Activated T-cell treated with anti-CD3 and anti-CD28 coated beads, Interleukin-2, amount 50 U/mL, for 72 hours (primary cell): ENCODE measurements at regions not wholly inside any gene's neighbourhood (a gene's known extent, or its start where the extent isn't known, plus 50 kb on each side); places are given as distances from the start of the nearest gene placed in this dataset.

Experiments used
- ATAC-seq, 2 donors: fragments of 150-1000 bp; cut with Tn5 transposase; replicated peaks in 1 of 2; 2 replicates each; pipeline ENCODE4 v1.10.0; 2021; ENCODE audit warnings: moderate library complexity in 2 of 2, mild to moderate bottlenecking in 1 of 2
- DNase-seq, 2 donors: peaks; one replicate each; pipeline ENCODE4 v3.0.0; 2021 to 2022; ENCODE audit warnings: mixed read lengths in 1 of 2
- H3K27ac Mint-ChIP-seq: one replicate; pipeline ENCODE4 v1.8.0; 2022; ENCODE audit warnings: mild to moderate bottlenecking, moderate library complexity, mixed read lengths
- H3K27me3 Mint-ChIP-seq: one replicate; pipeline ENCODE4 v1.8.0; 2022; ENCODE audit warnings: low read depth, mixed read lengths
- H3K36me3 Mint-ChIP-seq, 2 donors: one replicate each; pipeline ENCODE4 v1.8.0; 2022; ENCODE audit warnings: mixed read lengths in 2 of 2, mild to moderate bottlenecking in 1 of 2; ENCODE audit not compliant: insufficient read depth in 2 of 2
- H3K4me1 Mint-ChIP-seq: one replicate; pipeline ENCODE4 v1.8.0; 2022; ENCODE audit warnings: low read depth, mixed read lengths
- H3K4me3 Mint-ChIP-seq, 2 donors: one replicate each; pipeline ENCODE4 v1.8.0; 2022; ENCODE audit warnings: mild to moderate bottlenecking in 2 of 2, mixed read lengths in 2 of 2, moderate library complexity in 2 of 2
- H3K9me3 Mint-ChIP-seq, 2 donors: one replicate each; pipeline ENCODE4 v1.8.0; 2022; ENCODE audit warnings: mixed read lengths in 2 of 2

DNA sequence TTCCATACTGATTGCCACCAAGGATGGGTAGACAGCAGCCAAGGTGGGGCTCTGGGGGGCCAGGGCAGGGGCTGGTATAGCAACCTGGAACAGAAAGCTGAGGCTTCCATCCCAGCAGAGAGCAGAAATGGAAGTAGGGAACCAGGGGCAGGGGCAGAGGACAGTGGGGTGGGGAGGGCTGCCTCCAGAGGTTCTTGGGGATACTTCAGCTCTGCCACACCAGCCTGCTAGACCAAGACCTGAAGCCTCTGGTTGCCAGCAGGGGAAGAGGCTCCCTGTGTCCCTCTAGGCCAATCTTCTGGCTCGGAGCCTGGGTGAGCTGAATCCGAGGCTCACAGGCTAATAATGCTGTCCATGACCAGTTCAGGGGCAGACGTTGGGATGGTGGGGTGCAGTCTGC, 329.0 kb downstream of the DYSF start:
- H3K4me1 Mint-ChIP-seq, result no peaks in the 10 kb centered on the region
- no peak overlapping the region for H3K4me3 Mint-ChIP-seq
- H3K9me3 Mint-ChIP-seq, result no peaks in the 10 kb centered on the region
- ATAC-seq (no peak), DNase-seq (no peak)
- peaks cover 7% of the 10 kb centered on the region for H3K27me3 Mint-ChIP-seq
- H3K36me3 Mint-ChIP-seq, result no peaks in the 10 kb centered on the region
- no peak overlapping the region for H3K27ac Mint-ChIP-seq

GRCh38 chr2:71781695-71782228, 328.4 kb downstream of the DYSF start:
- Mint-ChIP-seq H3K4me3 (no peak overlapping the region), H3K9me3 (no peaks in the 10 kb centered on the region), H3K4me1 (no peaks in the 10 kb centered on the region), H3K27ac (no peak overlapping the region), H3K36me3 (no peaks in the 10 kb centered on the region), H3K27me3 (peaks cover 7% of the 10 kb centered on the region)
- ATAC-seq, result no peak
- DNase-seq, result no peak

GRCh38 chr2:71780162-71780561, 326.8 kb downstream of the DYSF start:
- ATAC-seq (no peak), DNase-seq (no peak)
- Mint-ChIP-seq H3K27me3 (peaks cover 7% of the 10 kb centered on the region), H3K9me3 (no peaks in the 10 kb centered on the region), H3K4me3 (no peak overlapping the region), H3K4me1 (no peaks in the 10 kb centered on the region), H3K27ac (no peak overlapping the region), H3K36me3 (no peaks in the 10 kb centered on the region)

- Mint-ChIP-seq H3K27me3 (peaks cover 7% of the 10 kb centered on the region), H3K9me3 (no peaks in the 10 kb centered on the region), H3K4me3 (no peak overlapping the region), H3K4me1 (no peaks in the 10 kb centered on the region), H3K36me3 (no peaks in the 10 kb centered on the region), H3K27ac (no peak overlapping the region)
- ATAC-seq (no peak), DNase-seq (no peak)
Measured at GRCh38 chr2:71779774-71780105, 326.4 kb downstream of the DYSF start.

GRCh38 chr2:71778936-71779773, 325.8 kb downstream of the DYSF start:
- no peak for ATAC-seq
- H3K4me1 Mint-ChIP-seq, result no peaks in the 10 kb centered on the region
- no peaks in the 10 kb centered on the region for H3K36me3 Mint-ChIP-seq
- H3K9me3 Mint-ChIP-seq, result no peaks in the 10 kb centered on the region
- H3K27me3 Mint-ChIP-seq, result peaks cover 7% of the 10 kb centered on the region
- no peak overlapping the region for H3K27ac Mint-ChIP-seq
- no peak for DNase-seq
- no peak overlapping the region for H3K4me3 Mint-ChIP-seq

GRCh38 chr2:71778514-71778913, 325.2 kb downstream of the DYSF start:
- H3K27ac Mint-ChIP-seq, result no peak overlapping the region
- no peaks in the 10 kb centered on the region for H3K4me1 Mint-ChIP-seq
- no peaks in the 10 kb centered on the region for H3K9me3 Mint-ChIP-seq
- no peaks in the 10 kb centered on the region for H3K36me3 Mint-ChIP-seq
- H3K27me3 Mint-ChIP-seq, result peaks cover 7% of the 10 kb centered on the region
- DNase-seq, result no peak
- ATAC-seq, result no peak
- H3K4me3 Mint-ChIP-seq, result no peak overlapping the region

GRCh38 chr2:71777946-71778345, 324.6 kb downstream of the DYSF start:
- DNase-seq (no peak), ATAC-seq (no peak)
- H3K4me1 Mint-ChIP-seq, result no peaks in the 10 kb centered on the region
- H3K36me3 Mint-ChIP-seq, result no peaks in the 10 kb centered on the region
- no peaks in the 10 kb centered on the region for H3K9me3 Mint-ChIP-seq
- H3K27me3 Mint-ChIP-seq, result peaks cover 7% of the 10 kb centered on the region
- no peak overlapping the region for H3K4me3 Mint-ChIP-seq
- H3K27ac Mint-ChIP-seq, result no peak overlapping the region

- Mint-ChIP-seq H3K4me1 (no peaks in the 10 kb centered on the region), H3K27me3 (peaks cover 7% of the 10 kb centered on the region), H3K4me3 (no peak overlapping the region), H3K27ac (no peak overlapping the region), H3K36me3 (no peaks in the 10 kb centered on the region), H3K9me3 (no peaks in the 10 kb centered on the region)
- ATAC-seq, result no peak
- no peak for DNase-seq
Measured at GRCh38 chr2:71776227-71776626, 322.9 kb downstream of the DYSF start.

GRCh38 chr2:71773218-71773617, 319.9 kb downstream of the DYSF start:
- ATAC-seq, result no peak
- Mint-ChIP-seq H3K36me3 (no peaks in the 10 kb centered on the region), H3K27me3 (no peaks in the 10 kb centered on the region), H3K4me3 (no peak overlapping the region), H3K27ac (no peak overlapping the region), H3K9me3 (peaks cover 0 to 2% of the 10 kb centered on the region in 2 donors), H3K4me1 (no peaks in the 10 kb centered on the region)
- DNase-seq, result no peak

DNA sequence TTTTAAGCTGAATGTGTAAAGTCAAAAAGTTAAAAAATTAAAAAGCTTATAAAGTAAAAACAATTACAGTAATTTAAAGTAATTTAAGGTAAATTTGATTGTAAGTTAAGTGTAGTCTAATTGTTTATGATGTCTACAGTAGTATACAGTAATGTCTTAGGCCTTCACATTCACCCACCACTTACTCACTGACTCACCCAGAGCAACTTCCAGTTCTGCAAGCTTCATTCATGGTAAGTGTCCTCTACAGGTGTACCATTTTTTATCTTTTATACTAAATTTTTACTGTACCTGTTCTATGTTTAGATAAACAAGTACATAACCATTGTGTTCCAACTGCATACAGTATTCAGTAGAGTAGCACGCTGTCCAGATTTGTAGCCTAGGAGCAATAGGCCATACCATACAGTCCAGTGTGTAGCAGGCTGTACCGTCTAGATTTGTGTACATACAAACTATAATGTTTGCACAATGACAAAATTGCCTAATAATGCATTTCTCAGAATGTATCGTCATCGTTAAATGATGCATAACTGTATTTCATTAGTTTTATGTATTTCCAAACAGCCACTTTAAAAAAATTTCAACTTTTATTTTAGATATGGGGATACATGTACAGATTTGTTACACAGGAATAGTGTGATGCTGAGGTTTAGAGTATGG, 319.3 kb downstream of the DYSF start:
- DNase-seq (no peak), ATAC-seq (no peak)
- Mint-ChIP-seq H3K4me3 (no peak overlapping the region), H3K4me1 (no peaks in the 10 kb centered on the region), H3K36me3 (no peaks in the 10 kb centered on the region), H3K27me3 (no peaks in the 10 kb centered on the region), H3K27ac (no peak overlapping the region), H3K9me3 (peaks cover 0 to 2% of the 10 kb centered on the region in 2 donors)

DNA sequence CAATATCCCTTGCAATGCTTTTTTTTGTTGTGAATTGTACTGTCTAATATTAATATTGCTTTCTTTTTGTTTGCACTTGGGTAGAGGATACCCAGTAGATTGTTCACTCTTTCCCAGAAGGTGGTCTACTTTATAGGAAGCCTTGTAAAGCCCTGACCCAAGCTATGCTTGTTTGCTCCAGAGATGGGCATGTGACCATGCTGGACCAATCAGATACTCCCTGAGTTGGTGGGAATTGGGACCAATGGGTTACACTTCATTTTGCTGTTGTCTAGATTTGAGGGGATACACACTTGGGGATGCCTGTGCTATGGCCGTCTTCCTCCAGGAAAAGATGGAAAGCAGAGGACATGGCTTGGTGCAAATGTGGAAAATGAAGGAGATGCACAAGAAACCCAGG, 314.3 kb downstream of the DYSF start:
- H3K4me3 Mint-ChIP-seq, result no peak overlapping the region

DNA sequence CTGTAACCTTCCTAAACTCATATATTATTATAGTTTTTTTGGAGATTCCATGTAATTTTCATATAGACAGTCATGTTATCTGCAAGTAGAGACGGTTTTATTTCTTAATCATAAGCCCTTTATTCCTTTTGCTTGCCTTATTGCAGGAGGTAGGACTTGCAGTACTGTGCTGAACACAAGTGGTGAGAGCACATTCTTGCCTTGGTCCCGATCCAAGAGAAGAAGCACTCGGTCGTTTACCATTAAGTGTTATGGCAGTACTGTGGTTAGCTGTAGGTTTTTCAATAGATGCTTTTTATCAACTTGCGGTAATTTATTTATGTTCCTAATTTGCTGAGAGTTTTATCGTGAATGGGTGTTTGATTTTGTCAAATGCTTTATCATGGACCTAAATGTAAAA, 305.7 kb downstream of the DYSF start:
- Mint-ChIP-seq H3K9me3 (no peaks in the 10 kb centered on the region), H3K36me3 (no peaks in the 10 kb centered on the region), H3K27me3 (peaks cover 13% of the 10 kb centered on the region), H3K4me3 (no peak overlapping the region), H3K4me1 (no peaks in the 10 kb centered on the region), H3K27ac (no peak overlapping the region)
- ATAC-seq (no peak), DNase-seq (no peak)

More for the DNA sequence above, 314.3 kb downstream of the DYSF start:
- H3K4me1 Mint-ChIP-seq, result no peaks in the 10 kb centered on the region
- ATAC-seq (no peak), DNase-seq (no peak)
- H3K9me3 Mint-ChIP-seq, result peaks cover 0 to 2% of the 10 kb centered on the region in 2 donors
- no peaks in the 10 kb centered on the region for H3K27me3 Mint-ChIP-seq
- no peak overlapping the region for H3K27ac Mint-ChIP-seq
- no peaks in the 10 kb centered on the region for H3K36me3 Mint-ChIP-seq

GRCh38 chr2:71757351-71757750, 304.0 kb downstream of the DYSF start:
- ATAC-seq, result no peak
- H3K27me3 Mint-ChIP-seq, result peaks cover 13% of the 10 kb centered on the region
- no peaks in the 10 kb centered on the region for H3K9me3 Mint-ChIP-seq
- H3K4me3 Mint-ChIP-seq, result no peak overlapping the region
- H3K4me1 Mint-ChIP-seq, result no peaks in the 10 kb centered on the region
- H3K36me3 Mint-ChIP-seq, result no peaks in the 10 kb centered on the region
- no peak overlapping the region for H3K27ac Mint-ChIP-seq
- no peak for DNase-seq
